Mucosa of descending colon (tissue), 3 donors: ENCODE measurements at regions not wholly inside any gene's neighbourhood (a gene's known extent, or its start where the extent isn't known, plus 50 kb on each side); places are given as distances from the start of the nearest gene placed in this dataset.

Experiments
- ATAC-seq: fragments of 200-7000 bp; cut with Tn5 transposase; one replicate; pipeline ENCODE4 v1.9.1; 2020; ENCODE audit warnings: mild to moderate bottlenecking, moderate library complexity
- DNase-seq, 3 donors: peaks; one replicate each; pipeline ENCODE4 v3.0.0-alpha.2; 2020
- H3K36me3 ChIP-seq: fragments of 200-600 bp; one replicate; pipeline ENCODE4 v1.8.0; 2021; ENCODE audit warnings: low read depth, mild to moderate bottlenecking
- H3K4me1 ChIP-seq: fragments of 200-600 bp; one replicate; pipeline ENCODE4 v1.8.0; 2021; ENCODE audit warnings: low read depth, mild to moderate bottlenecking
- H3K4me3 ChIP-seq: fragments of 200-600 bp; one replicate; pipeline ENCODE4 v1.8.0; 2021; ENCODE audit warnings: mild to moderate bottlenecking
- H3K9me3 ChIP-seq: fragments of 200-600 bp; one replicate; pipeline ENCODE4 v1.8.0; 2021; ENCODE audit warnings: mild to moderate bottlenecking
- CTCF ChIP-seq: fragments of 200-600 bp; IDR thresholded peaks from one replicate; pipeline ENCODE4 v1.8.0; 2022; ENCODE audit warnings: antibody characterized with exemption, mild to moderate bottlenecking
- intact Hi-C, 2 donors: fragments of 100-400 bp; cut with DNase I in 1 of 2; cut with micrococcal nuclease in 1 of 2; formaldehyde crosslinking; loops; one replicate each; pipeline versions ENCODE4 v1.11.0 to v1.11.1; 2022; cut with DNase I, micrococcal nuclease
- donor health status: DM: no; HTN: no; CAD: no; lungs with moderate emphysema.
- donor health status: DM: no; HTN: no; CAD: no.
- donor health status: DM: no; HTN: yes; CAD: no.

GRCh38 chr13:107545946-107546502, 669.3 kb downstream of the LIG4 start:
- Histone ChIP-seq H3K4me3 (no peak overlapping the region), H3K4me1 (no peaks in the 10 kb centered on the region), H3K36me3 (no peaks in the 10 kb centered on the region), H3K9me3 (no peaks in the 10 kb centered on the region)
- no peak for ATAC-seq
- intact Hi-C loops: no loop called here
- no peak for TF ChIP-seq CTCF
- no peak for DNase-seq

GRCh38 chr13:107534548-107534947, 680.8 kb downstream of the LIG4 start:
- H3K4me3 ChIP-seq: no peak overlapping the region
- H3K9me3 ChIP-seq: no peaks in the 10 kb centered on the region
- TF ChIP-seq CTCF: no peak
- no peaks in the 10 kb centered on the region for H3K4me1 ChIP-seq
- intact Hi-C loops: no loop called here
- DNase-seq (no peak), ATAC-seq (no peak)
- no peaks in the 10 kb centered on the region for H3K36me3 ChIP-seq

GRCh38 chr13:107531816-107532215, 683.5 kb downstream of the LIG4 start:
- Histone ChIP-seq H3K4me1 (no peaks in the 10 kb centered on the region), H3K36me3 (no peaks in the 10 kb centered on the region), H3K4me3 (no peak overlapping the region), H3K9me3 (no peaks in the 10 kb centered on the region)
- TF ChIP-seq CTCF: no peak
- ATAC-seq (no peak), DNase-seq (no peak)
- intact Hi-C loops: no loop called here

GRCh38 chr13:107531180-107531579, 684.2 kb downstream of the LIG4 start:
- no peak for TF ChIP-seq CTCF
- intact Hi-C loops: no loop called here
- ATAC-seq: no peak
- Histone ChIP-seq H3K36me3 (no peaks in the 10 kb centered on the region), H3K4me3 (no peak overlapping the region), H3K4me1 (no peaks in the 10 kb centered on the region), H3K9me3 (no peaks in the 10 kb centered on the region)
- DNase-seq: no peak

GRCh38 chr13:107529035-107529434, 686.3 kb downstream of the LIG4 start:
- Histone ChIP-seq H3K4me3 (no peak overlapping the region), H3K9me3 (no peaks in the 10 kb centered on the region), H3K36me3 (no peaks in the 10 kb centered on the region), H3K4me1 (no peaks in the 10 kb centered on the region)
- no peak for DNase-seq
- intact Hi-C loops: no loop called here
- no peak for ATAC-seq
- no peak for TF ChIP-seq CTCF

- TF ChIP-seq CTCF: no peak
- no peak overlapping the region for H3K4me3 ChIP-seq
- no peaks in the 10 kb centered on the region for H3K4me1 ChIP-seq
- intact Hi-C loops: no loop called here
- DNase-seq (no peak), ATAC-seq (no peak)
- H3K36me3 ChIP-seq: no peaks in the 10 kb centered on the region
- H3K9me3 ChIP-seq: no peaks in the 10 kb centered on the region
Measured at GRCh38 chr13:107518780-107519179, 696.6 kb downstream of the LIG4 start.
